AG04449 (cell line): ENCODE measurements at regions not wholly inside any gene's neighbourhood (a gene's known extent, or its start where the extent isn't known, plus 50 kb on each side); places are given as distances from the start of the nearest gene placed in this dataset.
A peak's percentile ranks its signal among the peaks of the same experiment; 100 is the strongest.
"Not testable (repeated sequence)": the region's sequence is repeated elsewhere in the genome, so short reads cannot be mapped to it uniquely, and the experiment has no call there.

Experiments used
- CTCF ChIA-PET: fragments of 350-600 bp; formaldehyde crosslinking; extraction: SDS; loops from one replicate; lab custom pipeline; 2021; ENCODE audit warnings: antibody characterized with exemption; lab: Yijun Ruan, JAX
- POLR2A ChIA-PET: fragments of 400-600, 350-600 bp; formaldehyde crosslinking; extraction: SDS; loops from one replicate; lab custom pipeline; 2020; ENCODE audit warnings: antibody characterized with exemption, inconsistent platforms; lab: Yijun Ruan, JAX
- DNase-seq: peaks from one replicate; pipeline ENCODE4 v3.0.0-alpha.2; 2010; ENCODE audit warnings: low read depth, low spot score
- H3K4me3 ChIP-seq: 2 replicates; pipeline ENCODE4 v1.5.1; 2011; ENCODE audit warnings: low read depth, mild to moderate bottlenecking, control low read depth, low read length
- TF ChIP-seq, protein P1 (sequence below): IDR thresholded peaks from one replicate; pipeline ENCODE4 v1.5.1; 2011; ENCODE audit warnings: mild to moderate bottlenecking, moderate library complexity, low read length, control low read depth, inconsistent platforms; ENCODE audit not compliant: insufficient read depth; ENCODE audit errors: missing control alignments

GRCh38 chrX:30008031-30008430 lies 207.3 kb upstream of the MAGEB2 start:
- DNase-seq, result no peak
- TF ChIP-seq, protein P1, sequence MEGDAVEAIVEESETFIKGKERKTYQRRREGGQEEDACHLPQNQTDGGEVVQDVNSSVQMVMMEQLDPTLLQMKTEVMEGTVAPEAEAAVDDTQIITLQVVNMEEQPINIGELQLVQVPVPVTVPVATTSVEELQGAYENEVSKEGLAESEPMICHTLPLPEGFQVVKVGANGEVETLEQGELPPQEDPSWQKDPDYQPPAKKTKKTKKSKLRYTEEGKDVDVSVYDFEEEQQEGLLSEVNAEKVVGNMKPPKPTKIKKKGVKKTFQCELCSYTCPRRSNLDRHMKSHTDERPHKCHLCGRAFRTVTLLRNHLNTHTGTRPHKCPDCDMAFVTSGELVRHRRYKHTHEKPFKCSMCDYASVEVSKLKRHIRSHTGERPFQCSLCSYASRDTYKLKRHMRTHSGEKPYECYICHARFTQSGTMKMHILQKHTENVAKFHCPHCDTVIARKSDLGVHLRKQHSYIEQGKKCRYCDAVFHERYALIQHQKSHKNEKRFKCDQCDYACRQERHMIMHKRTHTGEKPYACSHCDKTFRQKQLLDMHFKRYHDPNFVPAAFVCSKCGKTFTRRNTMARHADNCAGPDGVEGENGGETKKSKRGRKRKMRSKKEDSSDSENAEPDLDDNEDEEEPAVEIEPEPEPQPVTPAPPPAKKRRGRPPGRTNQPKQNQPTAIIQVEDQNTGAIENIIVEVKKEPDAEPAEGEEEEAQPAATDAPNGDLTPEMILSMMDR, result no peak

GRCh38 chrX:30010471-30010870 lies 204.9 kb upstream of the MAGEB2 start:
- POLR2A ChIA-PET, result no interaction called here
- TF ChIP-seq, protein P1, result no peak
- DNase-seq, result no peak
- CTCF ChIA-PET, result no interaction called here
- no peak overlapping the region for H3K4me3 ChIP-seq

More at GRCh38 chrX:30008031-30008430, 207.3 kb upstream of the MAGEB2 start:
- ChIA-PET CTCF (no interaction called here), POLR2A (no interaction called here)
- no peak overlapping the region for H3K4me3 ChIP-seq

GRCh38 chrX:30015440-30015839 lies 199.9 kb upstream of the MAGEB2 start:
- DNase-seq, result no peak

DNA sequence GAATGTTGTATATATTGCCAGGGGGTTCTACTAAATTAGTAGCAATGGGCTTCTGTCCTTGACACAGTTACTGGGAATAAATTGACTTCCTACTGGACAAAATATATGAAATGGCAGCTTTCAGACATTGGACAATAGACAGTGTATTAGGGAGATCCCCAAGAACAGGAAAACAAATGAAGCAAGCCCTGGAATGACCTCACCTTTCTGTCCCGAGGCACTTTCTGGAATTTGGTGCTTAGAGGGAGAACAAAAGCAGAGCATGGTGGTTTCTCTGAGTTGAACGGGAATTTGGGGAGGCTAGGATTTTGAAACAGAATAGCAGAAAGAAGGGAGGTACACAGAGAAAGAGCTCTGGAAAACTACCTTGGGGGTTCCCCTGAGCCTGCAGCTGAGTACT lies 187.7 kb upstream of the MAGEB2 start:
- ChIA-PET CTCF (no interaction called here), POLR2A (no interaction called here)
- TF ChIP-seq, protein P1, result no peak
- DNase-seq, result no peak
- no peak overlapping the region for H3K4me3 ChIP-seq

More at GRCh38 chrX:30015440-30015839, 199.9 kb upstream of the MAGEB2 start:
- ChIA-PET POLR2A (no interaction called here), CTCF (no interaction called here)
- TF ChIP-seq, protein P1, result no peak
- no peak overlapping the region for H3K4me3 ChIP-seq

DNA sequence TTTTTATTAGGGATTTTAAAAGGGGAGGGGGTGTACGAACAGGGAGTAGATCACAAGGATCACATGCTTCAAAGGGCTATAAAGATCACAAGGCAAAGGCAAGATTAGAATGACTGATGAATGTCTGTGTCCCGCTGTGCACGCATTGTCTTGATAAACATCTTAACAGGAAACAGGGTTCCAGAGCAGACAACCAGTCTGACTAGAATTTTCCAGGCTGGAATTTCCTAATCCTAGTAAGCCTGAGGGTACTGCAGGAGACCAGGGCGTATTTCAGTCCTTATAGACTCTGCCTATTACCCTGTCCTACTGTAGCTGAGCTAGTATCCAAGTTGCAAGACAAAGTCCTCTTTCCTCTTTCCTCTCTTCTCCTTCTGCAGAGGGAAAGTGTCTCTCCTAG lies 179.0 kb upstream of the MAGEB2 start:
- CTCF ChIA-PET, DNase-seq, H3K4me3 ChIP-seq, POLR2A ChIA-PET: not testable (repeated sequence)

- TF ChIP-seq, protein P1, result no peak
- CTCF ChIA-PET, result no interaction called here
- no peak overlapping the region for H3K4me3 ChIP-seq
- POLR2A ChIA-PET, result no interaction called here
- peak; percentile 26 for DNase-seq
These were observed 175.6 kb upstream of the MAGEB2 start for GRCh38 chrX:30039768-30040167.

DNA sequence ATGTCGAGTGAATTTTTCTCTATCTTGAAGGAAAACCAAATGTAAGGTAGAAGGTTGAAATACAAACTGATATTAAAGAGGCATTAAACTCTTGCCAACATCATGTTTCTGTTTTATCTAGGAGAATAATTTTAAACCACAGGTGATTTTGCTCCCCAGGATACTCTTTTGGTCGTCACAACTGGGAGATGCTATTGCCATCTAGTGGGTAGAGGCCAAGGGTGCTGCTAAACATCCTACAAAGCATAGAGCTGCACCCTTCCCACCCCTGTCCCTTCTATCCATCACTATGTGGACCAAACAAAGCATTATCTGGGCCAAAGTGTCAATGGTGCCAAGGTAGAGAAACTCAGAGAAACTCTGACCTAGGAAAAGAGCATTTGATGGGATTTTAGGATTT lies 154.6 kb upstream of the MAGEB2 start:
- TF ChIP-seq, protein P1, result peak; percentile 29
- DNase-seq, result no peak
- ChIA-PET POLR2A (no interaction called here), CTCF (no interaction called here)
- H3K4me3 ChIP-seq, result no peak overlapping the region
